GM12878 (cell line): ENCODE measurements at regions not wholly inside any gene's neighbourhood (a gene's known extent, or its start where the extent isn't known, plus 50 kb on each side); places are given as distances from the start of the nearest gene placed in this dataset.

ENCODE experiments used
- ATAC-seq: fragments of 200-7000 bp; cut with Tn5 transposase; 3 replicates; pipeline ENCODE4 v1.9.1; 2020; ENCODE audit warnings: mild to moderate bottlenecking, moderate library complexity
- BruUV-seq: library from RNA; stranded (reverse); fragments of 400-500 nt; replicated peaks from 2 replicates; lab custom pipeline; 2021; lab: Mats Ljungman, UMichigan
- CTCF ChIA-PET: fragments of 300-600 bp; sonication (Branson Sonifier 250); formaldehyde crosslinking; extraction: SDS; loops from one replicate; lab custom pipeline; 2021; ENCODE audit warnings: inconsistent platforms; lab: Yijun Ruan, JAX
- POLR2A ChIA-PET: fragments of 350-600 bp; formaldehyde crosslinking; extraction: SDS; loops from one replicate; lab custom pipeline; 2021; ENCODE audit warnings: inconsistent platforms; lab: Charles Lee
- RAD21 ChIA-PET: fragments of 300-600 bp; sonication (Branson Sonifier 250); formaldehyde crosslinking; loops from one replicate; lab custom pipeline; 2023; ENCODE audit warnings: antibody characterized with exemption; ENCODE audit not compliant: unreplicated experiment; lab: Charles Lee
- SMC1A ChIA-PET: fragments of 300-600 bp; sonication (Branson Sonifier 250); formaldehyde crosslinking; loops from one replicate; lab custom pipeline; 2023; ENCODE audit not compliant: unreplicated experiment, uncharacterized antibody; lab: Charles Lee
- DNase-seq: peaks from one replicate; pipeline ENCODE4 v3.0.0-alpha.2; 2011; ENCODE audit warnings: low read depth, low spot score
- FAIRE-seq: peaks from 3 replicates; lab custom pipeline; 2011; peaks lifted over from hg19 to GRCh38; lab: Jason Lieb, UNC
- H2AFZ ChIP-seq: 2 replicates; pipeline ENCODE4 v1.6.0; 2011; ENCODE audit warnings: low read depth, low read length, control low read depth; ENCODE audit not compliant: control insufficient read depth
- H3K27ac ChIP-seq: 2 replicates; pipeline ENCODE4 v1.5.1; 2011; ENCODE audit warnings: control low read depth; ENCODE audit not compliant: control insufficient read depth, insufficient read depth
- H3K27me3 ChIP-seq, 2 experiments: replicated peaks in 1 of 2; 2 replicates each; pipeline versions ENCODE4 v1.6.0 to v1.6.1; 2011; ENCODE audit warnings: low read length in 1 of 2; ENCODE audit not compliant: control insufficient read depth in 2 of 2, insufficient read depth in 2 of 2
- H3K36me3 ChIP-seq, 2 experiments: 2 replicates each; pipeline ENCODE4 v1.5.1; 2011; ENCODE audit warnings: low read length in 1 of 2; ENCODE audit not compliant: control insufficient read depth in 2 of 2, insufficient read depth in 2 of 2
- H3K4me1 ChIP-seq: 2 replicates; pipeline ENCODE4 v1.6.1; 2011; ENCODE audit warnings: mild to moderate bottlenecking, low read length, moderate library complexity, mixed read lengths; ENCODE audit not compliant: control insufficient read depth, insufficient read depth
- H3K4me2 ChIP-seq: 2 replicates; pipeline ENCODE4 v1.6.0; 2011; ENCODE audit warnings: control low read depth; ENCODE audit not compliant: control insufficient read depth, insufficient read depth
- H3K4me3 ChIP-seq: fragments of 200-600 bp; sonication (generic); 2 replicates; pipeline ENCODE4 v1.5.1; 2016
- H3K79me2 ChIP-seq: 2 replicates; pipeline ENCODE4 v1.6.0; 2011; ENCODE audit warnings: low read length; ENCODE audit not compliant: control insufficient read depth, insufficient read depth
- H3K9ac ChIP-seq: 2 replicates; pipeline ENCODE4 v1.8.0; 2011; ENCODE audit warnings: low read length, control low read depth, mixed read lengths; ENCODE audit not compliant: control insufficient read depth, insufficient read depth
- H3K9me3 ChIP-seq: replicated peaks from 3 replicates; pipeline ENCODE4 v1.5.1; 2011; ENCODE audit warnings: mild to moderate bottlenecking, low read length; ENCODE audit not compliant: control insufficient read depth, insufficient read depth
- H4K20me1 ChIP-seq: 2 replicates; pipeline ENCODE4 v1.6.0; 2011; ENCODE audit not compliant: control insufficient read depth, insufficient read depth
- BHLHE40 ChIP-seq, 2 experiments: fragments of 450-650 bp in 1 of 2; IDR thresholded peaks; 2 replicates each; pipeline ENCODE4 v1.6.1; 2011 to 2017; ENCODE audit warnings: low read depth in 2 of 2, borderline replicate concordance in 1 of 2, improper control_type of control experiment in 1 of 2, low read length in 1 of 2, mild to moderate bottlenecking in 1 of 2
- EED ChIP-seq: sonication (generic); IDR thresholded peaks from 2 replicates; pipeline ENCODE4 v1.6.1; 2016; ENCODE audit warnings: antibody characterized with exemption, low read depth
- ETV6 ChIP-seq, 2 experiments: fragments of 450-650 bp in 1 of 2; IDR thresholded peaks in 1 of 2; conservative IDR thresholded peaks in 1 of 2; 2 replicates each; pipeline ENCODE4 v1.6.1; 2014; ENCODE audit warnings: antibody characterized with exemption in 1 of 2, borderline replicate concordance in 1 of 2, low read depth in 1 of 2, mild to moderate bottlenecking in 1 of 2, moderate library complexity in 1 of 2
- HCFC1 ChIP-seq: fragments of 150-350 bp; IDR thresholded peaks from 2 replicates; pipeline ENCODE4 v1.6.1; 2014; ENCODE audit warnings: low read length
- JUND ChIP-seq: IDR thresholded peaks from 2 replicates; pipeline ENCODE4 v1.6.1; 2012; ENCODE audit warnings: low read depth, mild to moderate bottlenecking, low read length, improper control_type of control experiment, moderate library complexity
- KAT2A ChIP-seq: conservative IDR thresholded peaks from 2 replicates; pipeline ENCODE4 v1.6.1; 2011; ENCODE audit warnings: low read depth, low read length; ENCODE audit not compliant: control insufficient read depth
- KDM1A ChIP-seq: fragments of 200-600 bp; sonication (generic); IDR thresholded peaks from 2 replicates; pipeline ENCODE4 v1.6.1; 2016; ENCODE audit warnings: borderline replicate concordance
- KLF5 ChIP-seq: fragments of 450-650 bp; IDR thresholded peaks from 2 replicates; pipeline ENCODE4 v1.6.1; 2014; ENCODE audit warnings: mild to moderate bottlenecking; ENCODE audit not compliant: partially characterized antibody
- NFIC ChIP-seq: IDR thresholded peaks from 2 replicates; pipeline ENCODE4 v1.6.1; 2012; ENCODE audit warnings: low read depth, mild to moderate bottlenecking, inconsistent platforms, low read length, moderate library complexity
- NFYB ChIP-seq: IDR thresholded peaks from 2 replicates; pipeline ENCODE4 v1.6.1; 2011; ENCODE audit warnings: low read depth, mild to moderate bottlenecking, low read length, improper control_type of control experiment, moderate library complexity; ENCODE audit not compliant: insufficient read depth
- POLR2A ChIP-seq: IDR thresholded peaks from 2 replicates; pipeline ENCODE4 v1.6.1; 2011; ENCODE audit warnings: low read depth, mild to moderate bottlenecking, low read length
- RCOR1 ChIP-seq: conservative IDR thresholded peaks from 2 replicates; pipeline ENCODE4 v1.6.1; 2012; ENCODE audit warnings: low read depth, low read length, improper control_type of control experiment
- SMC3 ChIP-seq: IDR thresholded peaks from 2 replicates; pipeline ENCODE4 v1.6.1; 2011; ENCODE audit warnings: low read length, improper control_type of control experiment, borderline replicate concordance
- SREBF1 ChIP-seq: IDR thresholded peaks from 2 replicates; pipeline ENCODE4 v1.6.1; 2012; ENCODE audit warnings: mild to moderate bottlenecking, low read length
- ZNF207 ChIP-seq: fragments of 450-650 bp; IDR thresholded peaks from 2 replicates; pipeline ENCODE4 v1.6.1; 2014; ENCODE audit warnings: antibody characterized with exemption, mild to moderate bottlenecking, borderline replicate concordance
- WGBS: methylation state at CpG from one replicate; pipeline ENCODE4 v1.1.6; 2016; ENCODE audit warnings: low lambda C conversion rate; ENCODE audit not compliant: insufficient replicate concordance, insufficient coverage; ENCODE audit errors: missing lambda C conversion rate; 5-methylcytosine and 5-hydroxymethylcytosine counted together
- in situ Hi-C: fragments of 300-500 bp; cut with MboI; formaldehyde crosslinking; loops from 9 replicates; pipeline ENCODE4 v1.14.3; 2018; ENCODE audit warnings: mixed read lengths
- intact Hi-C: fragments of 100-400 bp; cut with micrococcal nuclease; formaldehyde crosslinking; loops from one replicate; pipeline ENCODE4 v1.14.2; 2022; ENCODE audit not compliant: unreplicated experiment

DNA sequence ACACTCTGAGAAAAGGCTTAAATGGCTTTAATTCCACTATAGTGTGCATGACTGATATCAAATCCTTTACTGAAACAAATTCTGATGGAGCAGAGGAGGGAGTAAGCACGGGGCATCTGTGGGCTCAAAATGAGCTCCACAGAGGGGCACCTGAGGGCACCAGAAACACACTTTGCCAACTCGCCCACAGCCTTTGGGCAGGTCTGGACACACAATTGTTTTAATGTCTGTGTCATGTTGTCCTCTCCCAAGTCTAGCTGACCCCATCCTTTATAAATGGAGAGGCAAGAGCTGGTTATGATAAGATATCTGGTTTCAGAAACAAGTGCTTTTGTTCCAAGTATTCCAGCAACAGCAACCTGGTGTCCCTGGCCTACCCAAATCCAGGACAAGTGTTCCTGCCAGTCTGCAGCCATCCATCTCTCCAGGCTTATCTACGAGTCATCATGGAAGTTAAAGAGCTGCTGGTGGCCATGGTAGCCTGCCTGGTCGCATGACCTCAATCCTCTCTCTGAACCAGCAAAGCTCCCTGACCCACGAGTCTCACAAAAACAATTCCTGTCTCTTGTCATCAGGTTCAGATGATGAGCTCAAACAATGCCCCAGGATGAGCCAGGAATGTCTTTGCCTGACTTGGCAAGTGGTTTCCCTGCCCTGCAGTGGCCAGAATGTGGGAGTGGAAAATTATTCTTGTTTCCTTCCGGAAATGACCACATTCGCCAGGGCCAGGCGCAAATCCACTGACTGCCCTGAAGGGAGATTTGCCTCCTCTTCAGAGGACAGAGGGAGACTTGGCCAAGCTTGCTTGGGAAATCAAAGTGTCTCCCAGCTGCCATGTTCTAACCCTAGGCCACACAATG lies 64.4 kb upstream of the TPM1 start:
- no TSS peak for BruUV-seq
- in situ Hi-C loops, result no loop called here

GRCh38 chr15:62979252-62979651 lies 63.3 kb upstream of the TPM1 start:
- no peaks in the 10 kb centered on the region for H3K27me3 ChIP-seq
- no peak overlapping the region for H3K4me2 ChIP-seq
- FAIRE-seq (no peak), DNase-seq (no peak), ATAC-seq (no peak)
- H2AFZ ChIP-seq, result no peak overlapping the region
- no peaks in the 10 kb centered on the region for H3K9me3 ChIP-seq
- BruUV-seq, result no TSS peak
- in situ Hi-C loops (no loop called here), intact Hi-C loops (no loop called here)
- ChIA-PET RAD21 (no interaction called here), POLR2A (no interaction called here), SMC1A (no interaction called here), CTCF (no interaction called here)
- WGBS, result 15% methylated on average over 1 of the region's 1 CpG
- H3K36me3 ChIP-seq, result no peaks in the 10 kb centered on the region
- H3K4me1 ChIP-seq, result no peaks in the 10 kb centered on the region
- H3K4me3 ChIP-seq, result no peak overlapping the region
- H3K27ac ChIP-seq, result no peak overlapping the region
- H3K79me2 ChIP-seq, result no peaks in the 10 kb centered on the region
- H3K9ac ChIP-seq, result no peak overlapping the region
- TF ChIP-seq RCOR1 (no peak), JUND (no peak), ZNF207 (no peak), KDM1A (no peak), KAT2A (no peak), KLF5 (no peak), NFYB (no peak), EED (no peak), SMC3 (no peak)
- H4K20me1 ChIP-seq, result no peaks in the 10 kb centered on the region

More for the DNA sequence above, 64.4 kb upstream of the TPM1 start:
- no peaks in the 10 kb centered on the region for H3K79me2 ChIP-seq
- no peak for FAIRE-seq
- H3K4me1 ChIP-seq, result no peaks in the 10 kb centered on the region
- SMC1A ChIA-PET, result no interaction called here
- intact Hi-C loops, result no loop called here
- no peaks in the 10 kb centered on the region for H3K27me3 ChIP-seq
- H2AFZ ChIP-seq, result no peak overlapping the region
- no peak for DNase-seq
- CTCF ChIA-PET, result no interaction called here
- no peak overlapping the region for H3K4me2 ChIP-seq
- RAD21 ChIA-PET, result no interaction called here
- no peak overlapping the region for H3K9ac ChIP-seq
- POLR2A ChIA-PET, result no interaction called here
- H4K20me1 ChIP-seq, result no peaks in the 10 kb centered on the region
- H3K4me3 ChIP-seq, result no peak overlapping the region
- WGBS, result 17% methylated on average over 8 of the region's 8 CpGs
- TF ChIP-seq ETV6 (conservative IDR thresholded peaks at IDR 0.05 in 1 of 2, IDR thresholded peaks at IDR 0.05 in 1 of 2; ENCODE audit: borderline replicate concordance in 1 of 2, low read depth in 1 of 2), result no peak
- no peak for TF ChIP-seq NFIC
- TF ChIP-seq POLR2A, result no peak
- no peak for TF ChIP-seq SREBF1
- no peak for TF ChIP-seq HCFC1
- TF ChIP-seq BHLHE40 (IDR thresholded peaks at IDR 0.05; ENCODE audit: borderline replicate concordance in 1 of 2, low read depth in 2 of 2, low read length in 1 of 2), result no peak
- no peaks in the 10 kb centered on the region for H3K9me3 ChIP-seq
- no peak overlapping the region for H3K27ac ChIP-seq
- ATAC-seq, result no peak
- H3K36me3 ChIP-seq, result no peaks in the 10 kb centered on the region
